ENCODE measurements at regions not wholly inside any gene's neighbourhood (a gene's known extent, or its start where the extent isn't known, plus 50 kb on each side); places are given as distances from the start of the nearest gene placed in this dataset.

GRCh38 chr1:65527707-65528503 lies 107.4 kb downstream of the LEPR start:
- TF ChIP-seq CTCF (conservative IDR thresholded peaks at IDR 0.05; ENCODE audit: low read length) (no peak; the same call in 1 of the 2 replicates), EZH2phosphoT487 (IDR thresholded peaks at IDR 0.05; ENCODE audit: borderline replicate concordance, low read depth, low read length) (no peak)
